ENCODE measurements at regions not wholly inside any gene's neighbourhood (a gene's known extent, or its start where the extent isn't known, plus 50 kb on each side); places are given as distances from the start of the nearest gene placed in this dataset.

DNA sequence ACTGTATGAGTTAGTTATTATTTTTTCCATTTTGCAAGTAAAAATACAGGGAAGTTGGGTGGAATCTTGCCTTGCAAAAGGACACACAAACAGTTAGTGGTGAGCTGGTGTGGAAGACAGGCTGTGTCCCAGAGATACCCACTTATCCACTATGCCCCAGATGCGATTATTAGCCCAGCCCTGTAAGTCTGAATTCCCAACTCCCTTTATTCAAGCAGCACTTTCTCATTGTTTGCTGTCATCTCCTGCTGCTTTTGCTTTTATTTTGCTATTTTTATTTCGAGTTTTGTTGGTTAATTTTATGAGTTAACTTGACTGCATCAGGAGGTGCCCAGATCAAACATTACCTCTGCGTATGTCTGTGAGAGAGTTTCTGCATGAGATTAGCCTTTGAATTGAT lies 239.4 kb downstream of the DOK5 start:
- FAIRE-seq = no peak

DNA sequence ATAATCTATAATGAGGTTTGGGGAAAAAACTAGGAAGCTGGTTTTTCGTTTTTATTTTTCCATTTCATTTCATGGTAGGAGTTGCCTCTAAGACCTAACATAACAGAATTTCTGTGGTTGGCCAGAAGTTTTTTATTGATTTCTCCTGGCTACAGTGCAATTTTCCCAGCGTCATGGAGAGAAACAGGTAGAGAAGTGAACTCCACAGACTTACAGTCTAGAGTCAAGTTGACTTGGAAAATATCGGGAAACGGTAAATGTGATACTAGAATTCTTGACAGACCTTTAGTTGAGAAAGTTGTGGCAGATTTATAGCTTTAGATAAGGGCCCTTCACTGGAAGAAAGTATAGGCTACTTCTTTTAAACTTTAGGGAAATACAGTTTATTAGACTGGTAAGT lies 238.3 kb downstream of the DOK5 start:
- no peak for FAIRE-seq

DNA sequence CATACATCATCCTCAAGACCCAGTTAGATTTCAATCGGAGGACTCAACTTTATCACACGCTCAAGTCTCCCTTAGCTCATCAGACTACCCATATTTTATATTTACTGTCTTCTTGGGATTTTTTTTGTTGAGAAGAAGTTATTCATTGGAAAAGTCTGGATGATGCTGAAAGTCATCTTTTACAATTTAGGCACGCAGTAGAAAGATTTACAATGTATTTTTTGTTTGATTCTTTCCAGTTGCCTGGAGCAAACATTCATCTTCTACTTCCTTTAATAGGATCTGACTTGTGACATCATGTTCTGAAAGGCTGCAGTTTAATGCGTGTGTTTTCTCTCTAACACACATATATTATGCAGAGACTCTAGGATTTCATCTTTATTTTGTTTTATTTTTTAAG lies 235.7 kb downstream of the DOK5 start:
- FAIRE-seq = no peak

DNA sequence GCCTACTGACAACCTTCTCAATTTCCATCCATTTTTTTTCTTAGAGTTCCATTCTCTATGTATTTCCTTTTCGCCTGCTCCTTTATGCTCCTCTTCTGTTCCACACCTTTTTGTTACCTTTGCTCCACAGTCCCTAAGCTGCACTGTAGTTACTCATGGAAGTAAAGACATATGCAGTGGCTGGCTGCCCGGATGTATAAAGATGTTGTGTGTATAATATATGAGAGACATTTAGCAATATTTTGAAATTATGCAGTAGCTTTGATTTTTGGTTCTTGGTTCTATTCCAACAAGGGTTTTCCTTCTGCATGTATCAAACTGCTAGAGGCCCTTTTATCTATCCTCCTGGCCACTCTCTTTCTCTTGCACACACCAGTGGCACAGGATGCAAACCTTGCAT lies 234.9 kb downstream of the DOK5 start:
- FAIRE-seq = no peak

DNA sequence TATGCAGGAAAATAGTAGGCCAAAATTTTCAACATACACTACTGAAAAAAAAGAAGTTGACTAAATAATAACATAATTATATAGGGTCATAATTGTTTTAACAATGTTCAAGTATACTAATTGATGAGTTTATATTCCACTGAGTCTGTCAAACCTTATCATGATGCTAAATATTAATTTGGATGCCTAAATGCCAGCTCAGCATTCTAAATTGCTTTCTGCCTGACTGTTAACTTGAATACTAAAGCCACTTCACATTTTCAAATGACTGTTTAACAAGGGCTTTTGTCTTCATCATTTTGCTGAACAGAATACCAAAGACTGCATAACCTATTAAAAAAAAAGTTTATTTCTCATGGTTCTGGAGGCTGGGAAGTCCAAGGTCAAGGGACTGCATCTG lies 232.8 kb downstream of the DOK5 start:
- no peak for FAIRE-seq

DNA sequence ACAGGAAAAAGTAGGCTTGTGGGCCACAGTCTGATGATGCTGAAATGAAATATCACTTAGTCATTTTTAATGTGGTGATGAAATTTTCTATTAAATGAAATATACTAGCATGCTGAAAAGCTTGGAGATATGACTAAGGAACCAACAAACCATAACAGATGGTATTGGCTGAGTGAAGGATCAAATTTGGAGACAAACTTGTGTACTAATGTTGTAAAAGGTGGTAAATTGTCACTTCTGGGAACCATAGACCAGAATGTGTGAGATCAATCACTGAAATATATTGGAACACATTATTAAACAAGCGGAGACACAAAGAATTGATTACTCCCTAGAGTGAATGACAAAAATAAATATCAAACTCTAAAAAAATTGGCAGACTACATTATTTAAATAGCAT lies 232.4 kb downstream of the DOK5 start:
- FAIRE-seq = no peak

DNA sequence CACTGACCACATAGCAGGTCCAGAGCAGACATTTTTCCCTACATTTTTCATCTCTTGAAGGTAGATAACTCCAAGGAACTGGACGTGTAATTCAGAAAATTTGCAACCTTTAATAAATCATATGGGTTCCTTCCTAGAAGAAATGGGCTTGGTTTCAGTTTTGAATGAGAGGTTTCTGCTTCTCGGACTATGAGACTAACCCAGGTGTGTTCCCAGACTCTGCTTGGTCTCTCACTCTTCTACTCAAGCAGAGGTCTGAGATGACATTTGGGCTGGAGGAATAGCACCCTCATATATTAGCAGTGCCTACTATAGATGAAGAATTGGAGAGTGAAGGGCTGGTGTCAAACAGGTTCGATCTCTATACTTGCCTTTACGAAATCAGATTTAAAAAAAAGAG lies 231.2 kb downstream of the DOK5 start:
- no peak for FAIRE-seq

DNA sequence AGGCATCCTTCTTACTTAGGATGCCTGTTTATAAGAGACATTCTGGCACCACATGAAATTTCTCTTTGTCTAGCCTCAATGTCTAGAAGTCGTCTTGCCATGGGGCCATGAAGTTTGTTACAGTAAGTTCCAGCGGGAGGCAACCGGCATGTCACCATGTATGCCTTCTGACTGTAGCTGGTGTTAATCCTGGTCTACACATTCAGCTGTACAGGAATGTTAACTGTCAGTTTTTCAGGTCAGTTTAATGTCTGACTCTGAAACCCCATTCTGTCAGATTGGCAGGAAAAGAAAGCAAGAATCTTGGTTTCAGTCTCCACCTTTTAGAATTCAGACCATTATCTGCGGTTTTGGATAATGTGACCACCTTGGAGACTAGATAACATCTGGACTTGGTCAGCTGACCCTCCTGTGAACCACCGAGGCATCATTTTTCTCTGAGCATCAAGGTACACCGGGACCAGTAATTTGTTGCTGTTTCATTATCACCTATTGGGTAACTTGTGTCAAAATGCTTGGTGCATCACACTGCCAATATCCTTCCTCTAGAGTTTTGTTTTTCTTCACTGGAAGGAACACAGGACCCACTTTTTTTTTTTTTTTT lies 228.7 kb downstream of the DOK5 start:
- FAIRE-seq = no peak
